ENCODE measurements at regions not wholly inside any gene's neighbourhood (a gene's known extent, or its start where the extent isn't known, plus 50 kb on each side); places are given as distances from the start of the nearest gene placed in this dataset.

DNA sequence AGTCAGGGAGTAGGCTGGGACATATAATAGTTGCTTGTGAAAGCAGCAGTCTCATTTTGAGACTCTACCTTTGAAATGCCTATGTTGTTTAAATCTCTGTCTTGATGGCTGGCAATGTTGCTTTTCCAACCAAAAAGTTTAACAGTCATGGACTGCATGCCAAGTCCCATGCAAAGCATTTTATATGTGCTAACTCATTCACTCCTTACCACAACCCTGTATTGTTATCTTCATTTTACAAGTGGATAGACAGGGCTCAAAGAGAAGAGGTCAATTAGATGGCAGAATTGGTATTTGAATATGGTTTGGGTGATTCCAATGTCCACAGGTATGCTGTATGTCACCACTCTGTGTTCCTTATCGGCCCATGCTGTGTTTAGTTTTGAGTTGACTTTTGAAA is 331.4 kb upstream of the USP24 start:
- CTCF ChIA-PET = no interaction called here
- Histone ChIP-seq H3K4me1 (ENCODE audit: insufficient read depth, low read length) (peaks cover 25% of the 10 kb centered on the region), H3K79me2 (ENCODE audit: low read length) (no peaks in the 10 kb centered on the region), H3K4me2 (ENCODE audit: low read length) (no peak overlapping the region), H3K9ac (ENCODE audit: low read length) (no peak overlapping the region), H3K4me3 (ENCODE audit: low read length) (no peak overlapping the region), H3K27me3 (ENCODE audit: low read length) (no peaks in the 10 kb centered on the region), H3K9me3 (ENCODE audit: low read length) (no peaks in the 10 kb centered on the region), H3K36me3 (ENCODE audit: low read depth, low read length) (no peaks in the 10 kb centered on the region), H3K9me2 (replicated peaks; ENCODE audit: low read length) (no peaks in the 10 kb centered on the region), H4K20me1 (ENCODE audit: low read length) (no peaks in the 10 kb centered on the region), H3F3A (ENCODE audit: low read length, unreplicated experiment) (peaks cover 6% of the 10 kb centered on the region), H2AFZ (ENCODE audit: low read length) (no peak overlapping the region), H3K27ac (ENCODE audit: low read length) (no peak overlapping the region)
- ATAC-seq (no peak), DNase-seq (no peak)
- POLR2A ChIA-PET (ENCODE audit: unreplicated experiment) = no interaction called here
- intact Hi-C loops (cut with micrococcal nuclease) = no loop called here
- no TSS peak for BruUV-seq (replicated peaks)
- no peak for TF ChIP-seq EZH2phosphoT487 (IDR thresholded peaks at IDR 0.05; ENCODE audit: borderline replicate concordance, low read length)
- TF ChIP-seq EZH2 (IDR thresholded peaks at IDR 0.05; ENCODE audit: low read length, unreplicated experiment) = no peak
- TF ChIP-seq, protein P1, sequence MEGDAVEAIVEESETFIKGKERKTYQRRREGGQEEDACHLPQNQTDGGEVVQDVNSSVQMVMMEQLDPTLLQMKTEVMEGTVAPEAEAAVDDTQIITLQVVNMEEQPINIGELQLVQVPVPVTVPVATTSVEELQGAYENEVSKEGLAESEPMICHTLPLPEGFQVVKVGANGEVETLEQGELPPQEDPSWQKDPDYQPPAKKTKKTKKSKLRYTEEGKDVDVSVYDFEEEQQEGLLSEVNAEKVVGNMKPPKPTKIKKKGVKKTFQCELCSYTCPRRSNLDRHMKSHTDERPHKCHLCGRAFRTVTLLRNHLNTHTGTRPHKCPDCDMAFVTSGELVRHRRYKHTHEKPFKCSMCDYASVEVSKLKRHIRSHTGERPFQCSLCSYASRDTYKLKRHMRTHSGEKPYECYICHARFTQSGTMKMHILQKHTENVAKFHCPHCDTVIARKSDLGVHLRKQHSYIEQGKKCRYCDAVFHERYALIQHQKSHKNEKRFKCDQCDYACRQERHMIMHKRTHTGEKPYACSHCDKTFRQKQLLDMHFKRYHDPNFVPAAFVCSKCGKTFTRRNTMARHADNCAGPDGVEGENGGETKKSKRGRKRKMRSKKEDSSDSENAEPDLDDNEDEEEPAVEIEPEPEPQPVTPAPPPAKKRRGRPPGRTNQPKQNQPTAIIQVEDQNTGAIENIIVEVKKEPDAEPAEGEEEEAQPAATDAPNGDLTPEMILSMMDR (conservative IDR thresholded peaks at IDR 0.05; ENCODE audit: low read depth, low read length) = no peak

DNA sequence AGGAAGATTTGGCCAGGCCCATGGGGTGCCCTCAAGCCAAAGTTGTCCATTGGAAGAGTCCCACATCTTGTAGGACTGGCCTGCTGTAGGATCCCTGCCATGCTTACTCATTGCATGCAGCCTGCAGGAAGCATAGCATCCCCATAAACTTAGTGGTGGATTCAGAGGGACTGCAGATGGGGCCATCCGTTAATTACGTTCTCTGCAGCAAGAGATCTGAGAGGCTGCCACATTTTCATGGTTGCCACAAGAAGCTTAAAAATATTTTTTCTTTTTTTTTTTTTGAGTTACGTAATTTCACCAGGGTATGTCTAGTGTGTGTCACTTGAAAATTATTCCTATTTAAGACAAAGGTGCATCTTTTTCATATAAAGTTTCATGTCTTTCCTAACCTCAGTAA is 329.7 kb upstream of the USP24 start:
- POLR2A ChIA-PET (ENCODE audit: unreplicated experiment) = no interaction called here
- intact Hi-C loops (cut with micrococcal nuclease) = loop anchor here (5.0 kb wide), 1 partner anchor 38 kb away; no protein-coding TSS in a partner anchor

More for the DNA sequence above, 329.7 kb upstream of the USP24 start:
- ATAC-seq (no peak), DNase-seq (no peak)
- H4K20me1 ChIP-seq (ENCODE audit: low read length) = no peaks in the 10 kb centered on the region
- no peaks in the 10 kb centered on the region for H3K36me3 ChIP-seq (ENCODE audit: low read depth, low read length)
- CTCF ChIA-PET = no interaction called here
- H3K4me2 ChIP-seq (ENCODE audit: low read length) = no peak overlapping the region
- H3K9me2 ChIP-seq (replicated peaks; ENCODE audit: low read length) = no peaks in the 10 kb centered on the region
- H3K79me2 ChIP-seq (ENCODE audit: low read length) = no peaks in the 10 kb centered on the region
- H3K4me3 ChIP-seq (ENCODE audit: low read length) = no peak overlapping the region
- no peak overlapping the region for H2AFZ ChIP-seq (ENCODE audit: low read length)
- H3K9ac ChIP-seq (ENCODE audit: low read length) = no peak overlapping the region
- H3K27me3 ChIP-seq (ENCODE audit: low read length) = no peaks in the 10 kb centered on the region
- no TSS peak for BruUV-seq (replicated peaks)
- no peak for TF ChIP-seq EZH2phosphoT487 (IDR thresholded peaks at IDR 0.05; ENCODE audit: borderline replicate concordance, low read length)
- TF ChIP-seq EZH2 (IDR thresholded peaks at IDR 0.05; ENCODE audit: low read length, unreplicated experiment) = no peak
- TF ChIP-seq, protein P1 (conservative IDR thresholded peaks at IDR 0.05; ENCODE audit: low read depth, low read length) = no peak
- peaks cover 6% of the 10 kb centered on the region for H3F3A ChIP-seq (ENCODE audit: low read length, unreplicated experiment)
- peaks cover 33% of the 10 kb centered on the region for H3K4me1 ChIP-seq (ENCODE audit: insufficient read depth, low read length)
- no peaks in the 10 kb centered on the region for H3K9me3 ChIP-seq (ENCODE audit: low read length)
- no peak overlapping the region for H3K27ac ChIP-seq (ENCODE audit: low read length)
